ENCODE measurements at regions not wholly inside any gene's neighbourhood (a gene's known extent, or its start where the extent isn't known, plus 50 kb on each side); places are given as distances from the start of the nearest gene placed in this dataset.

DNA sequence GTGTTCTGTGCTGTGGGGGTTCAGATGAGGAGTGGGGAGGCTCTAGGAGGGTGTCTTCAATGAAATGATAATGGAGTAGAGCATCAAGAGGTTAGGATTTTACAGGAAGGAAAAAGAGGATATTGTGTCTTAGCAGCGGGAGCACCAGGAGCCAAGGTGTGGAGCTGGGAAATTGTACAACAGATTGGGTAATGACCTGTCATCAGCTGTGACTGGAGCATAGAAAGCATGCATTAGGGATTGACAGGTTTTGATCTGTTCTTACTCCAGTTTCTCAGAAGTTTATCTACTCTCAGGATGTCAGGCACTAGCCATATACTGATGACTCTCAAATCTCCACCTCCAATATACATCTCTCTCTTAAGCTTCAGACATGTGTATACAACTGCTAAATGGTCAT, 196.9 kb downstream of the ARHGAP12 start:
- TF ChIP-seq POLR2A (IDR thresholded peaks at IDR 0.05; ENCODE audit: low read depth, low read length) = no peak
- DNase-seq (ENCODE audit: insufficient read length, low spot score) (no peak), FAIRE-seq (no peak)

DNA sequence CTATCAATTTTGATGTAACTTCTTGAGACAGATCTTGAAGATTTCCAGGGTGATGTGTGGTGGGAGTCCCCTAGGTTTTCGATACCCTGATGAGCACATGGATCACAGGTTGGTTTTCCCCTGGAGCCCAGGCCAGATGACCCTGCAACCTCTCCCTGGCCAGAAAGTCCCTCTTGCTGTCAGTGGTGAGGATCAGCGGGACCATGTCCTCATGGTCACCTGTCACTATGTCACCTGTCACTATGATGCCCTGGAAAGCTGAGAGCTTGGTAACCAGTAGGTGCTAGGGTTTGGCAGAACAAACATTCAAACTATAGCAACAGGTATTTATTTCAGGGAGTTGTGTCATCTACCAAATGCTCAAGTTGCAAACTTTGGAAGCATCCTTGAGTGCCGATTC, 197.9 kb downstream of the ARHGAP12 start:
- DNase-seq (ENCODE audit: insufficient read length, low spot score) = no peak
- FAIRE-seq = no peak
- TF ChIP-seq POLR2A (IDR thresholded peaks at IDR 0.05; ENCODE audit: low read depth, low read length) = no peak

DNA sequence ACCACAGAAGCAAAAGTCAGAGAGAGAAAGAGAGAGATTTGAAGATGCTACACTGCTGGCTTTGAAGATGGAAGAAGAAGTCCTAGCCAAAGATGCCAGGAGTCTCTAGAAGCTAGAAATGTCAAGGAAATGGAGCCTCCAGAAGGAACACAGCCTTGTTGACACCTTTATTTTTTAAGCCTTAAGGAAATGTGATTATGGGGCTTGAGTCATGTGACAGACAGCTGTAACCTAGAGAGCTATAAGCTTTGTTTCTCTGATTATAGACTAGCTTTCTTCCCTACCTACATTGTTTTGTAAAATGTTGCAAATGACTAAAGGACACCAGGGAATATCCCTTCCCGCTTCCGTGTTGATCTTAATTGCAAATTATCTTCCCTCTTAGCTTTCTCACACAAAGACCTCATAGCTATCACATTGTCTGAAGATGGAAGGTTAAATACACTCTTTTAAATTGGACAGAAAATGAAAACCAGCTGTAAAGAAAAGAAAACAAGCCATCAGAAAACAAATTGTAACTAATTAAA, 199.9 kb downstream of the ARHGAP12 start:
- DNase-seq (ENCODE audit: insufficient read length, low spot score) = no peak
- no peak for TF ChIP-seq POLR2A (IDR thresholded peaks at IDR 0.05; ENCODE audit: low read depth, low read length)
- FAIRE-seq = no peak

DNA sequence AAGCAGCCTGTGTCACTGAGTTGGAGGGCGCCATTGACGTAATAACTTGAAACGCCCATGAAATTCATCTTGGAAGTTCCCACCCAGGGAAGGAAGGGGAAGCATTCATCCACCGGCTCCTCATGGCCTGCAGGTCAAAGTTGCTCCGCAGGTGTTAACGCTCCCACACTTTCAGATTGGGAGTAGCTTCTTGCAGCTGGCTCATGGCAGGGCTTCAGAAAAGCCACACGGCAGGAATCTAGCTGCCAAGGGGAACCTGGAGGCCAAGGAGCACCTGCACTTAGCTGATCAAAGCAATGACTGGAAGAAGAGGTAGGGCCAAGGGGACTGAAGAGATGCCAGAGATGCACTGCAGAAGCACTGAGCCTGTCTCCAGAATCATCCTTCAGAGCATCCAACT, 203.2 kb downstream of the ARHGAP12 start:
- DNase-seq (ENCODE audit: insufficient read length, low spot score) (no peak), FAIRE-seq (no peak)
- no peak for TF ChIP-seq POLR2A (IDR thresholded peaks at IDR 0.05; ENCODE audit: low read depth, low read length)

DNA sequence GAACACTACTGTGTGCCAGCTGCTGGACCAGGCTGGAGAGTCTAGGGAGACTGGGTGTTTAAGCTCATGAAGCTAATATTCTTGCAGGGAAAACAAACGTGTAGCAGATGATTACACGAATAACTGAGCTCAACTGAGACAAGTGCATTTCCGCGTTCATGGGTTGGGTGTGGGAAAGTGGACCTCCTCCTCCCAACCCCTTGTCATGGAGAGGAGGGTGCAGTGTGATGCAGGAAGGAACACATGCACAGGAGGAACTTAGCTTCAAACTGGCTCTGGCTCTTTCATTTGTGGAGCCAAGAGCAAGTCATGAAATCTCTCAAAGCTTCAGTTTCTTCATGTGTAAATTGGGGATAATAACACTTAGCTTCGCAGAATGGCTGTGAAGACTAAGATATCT, 204.3 kb downstream of the ARHGAP12 start:
- DNase-seq (ENCODE audit: insufficient read length, low spot score) = no peak
- no peak for FAIRE-seq
- TF ChIP-seq POLR2A (IDR thresholded peaks at IDR 0.05; ENCODE audit: low read depth, low read length) = no peak

DNA sequence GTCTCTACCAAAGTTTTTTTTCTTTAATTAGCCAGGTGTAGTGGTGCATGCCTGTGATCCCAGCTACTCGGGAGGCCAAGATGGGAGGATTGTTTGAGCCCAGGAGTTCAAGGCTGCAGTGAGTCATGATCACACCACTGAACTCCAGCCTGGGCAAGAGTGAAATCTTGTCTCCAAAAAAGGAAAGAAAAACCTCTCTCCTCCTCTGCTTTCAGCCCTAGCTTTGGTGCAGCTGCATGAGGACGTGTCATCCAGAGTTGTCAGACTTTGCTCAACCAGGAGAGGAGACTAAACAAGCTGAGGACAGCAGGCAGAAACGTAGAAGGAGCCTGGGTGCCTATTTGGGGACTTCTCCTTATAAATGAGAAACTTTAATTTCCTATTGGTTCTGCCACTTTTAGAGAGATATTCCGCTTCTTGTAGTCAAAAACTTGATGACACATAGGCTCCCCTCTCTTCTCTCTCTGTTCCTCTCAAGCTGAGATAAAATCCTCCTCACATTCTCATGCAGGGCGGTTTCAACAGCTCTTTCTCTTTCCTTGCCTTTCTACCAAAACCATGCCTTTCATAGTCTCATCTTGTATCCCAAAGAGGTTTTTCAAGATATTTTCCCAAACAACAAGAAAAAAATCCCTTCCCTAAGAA, 205.4 kb downstream of the ARHGAP12 start:
- FAIRE-seq (no peak), DNase-seq (ENCODE audit: insufficient read length, low spot score) (no peak)

DNA sequence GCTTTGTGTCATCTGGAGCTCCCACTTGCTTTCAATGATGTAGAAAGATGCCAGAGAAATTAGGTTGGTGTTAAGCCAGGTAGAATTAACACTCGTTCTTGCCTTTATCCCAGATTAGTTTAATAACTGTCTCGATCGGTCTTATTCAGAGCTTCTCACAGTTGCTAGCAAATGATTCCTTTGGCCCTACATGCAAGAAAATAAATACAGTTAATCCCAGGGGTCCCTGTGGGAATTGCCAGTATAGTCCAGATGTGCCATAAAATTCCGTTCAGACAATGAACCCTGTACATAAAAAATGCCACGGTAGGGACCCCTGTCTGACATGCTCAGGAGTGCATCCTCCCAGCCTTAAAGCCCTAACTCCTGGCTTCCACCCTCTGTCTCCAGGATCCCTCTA, 207.5 kb downstream of the ARHGAP12 start:
- no peak for TF ChIP-seq POLR2A (IDR thresholded peaks at IDR 0.05; ENCODE audit: low read depth, low read length)
- FAIRE-seq (no peak), DNase-seq (ENCODE audit: insufficient read length, low spot score) (no peak)

More for the DNA sequence above, 205.4 kb downstream of the ARHGAP12 start:
- TF ChIP-seq POLR2A (IDR thresholded peaks at IDR 0.05; ENCODE audit: low read depth, low read length) = no peak

DNA sequence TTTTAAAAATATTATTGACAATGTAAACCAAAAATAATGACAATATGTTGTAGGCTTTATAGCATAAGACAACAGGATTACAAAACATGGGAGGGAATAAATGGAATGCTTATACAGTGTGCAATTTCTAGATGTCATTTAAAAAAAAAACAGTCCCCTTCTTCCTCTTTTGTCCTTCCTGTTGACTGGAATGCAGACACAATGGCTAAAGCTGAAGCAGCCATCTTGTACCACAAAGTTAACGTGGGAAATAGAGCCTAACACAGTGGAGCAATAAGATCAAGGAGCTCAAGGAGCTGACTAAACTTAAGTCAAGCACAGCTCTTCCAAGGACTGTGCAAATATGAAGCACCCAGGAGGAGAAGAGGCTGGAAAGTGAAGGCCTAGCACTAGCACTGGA, 208.1 kb downstream of the ARHGAP12 start:
- no peak for TF ChIP-seq POLR2A (IDR thresholded peaks at IDR 0.05; ENCODE audit: low read depth, low read length)
- no peak for FAIRE-seq
- no peak for DNase-seq (ENCODE audit: insufficient read length, low spot score)

DNA sequence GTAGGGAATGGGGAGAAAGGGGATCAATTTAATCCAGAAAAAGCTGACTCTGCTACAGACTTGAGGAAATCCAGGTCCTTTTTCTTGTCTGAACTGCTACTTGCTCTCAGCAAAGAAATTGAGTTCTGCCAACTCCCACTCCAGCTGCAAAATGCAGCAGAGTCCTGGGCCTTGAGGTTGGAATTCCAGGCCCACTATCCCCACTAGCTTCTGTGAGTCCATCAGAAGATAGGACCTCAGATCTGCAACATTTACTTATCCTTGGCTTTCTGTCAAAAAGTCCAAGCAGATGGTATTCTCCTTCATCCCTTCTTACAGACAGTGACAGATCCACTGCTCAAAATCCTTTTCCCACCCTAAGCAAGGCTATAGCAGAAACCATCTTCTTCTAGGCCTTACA, 219.2 kb downstream of the ARHGAP12 start:
- FAIRE-seq = no peak
- DNase-seq (ENCODE audit: insufficient read length, low spot score) = no peak
- TF ChIP-seq POLR2A (IDR thresholded peaks at IDR 0.05; ENCODE audit: low read depth, low read length) = no peak

DNA sequence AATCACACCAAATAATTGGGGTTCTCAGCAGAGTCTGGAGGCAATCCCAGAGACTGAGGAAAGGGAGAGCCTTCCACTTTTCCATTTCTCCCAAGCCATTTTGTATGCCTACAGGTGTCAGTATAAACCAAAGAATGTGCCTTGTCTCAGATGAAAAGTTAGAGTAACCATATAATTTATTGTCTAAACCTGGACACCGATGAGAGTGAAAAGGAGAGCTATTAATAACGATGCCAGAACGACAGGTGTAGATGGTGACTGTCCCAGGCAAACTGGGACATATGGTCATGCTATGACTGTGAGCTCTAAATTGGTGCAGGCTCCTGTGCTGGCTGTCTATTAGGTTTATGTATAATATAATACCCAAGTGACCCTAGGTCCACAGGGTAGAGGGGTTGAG, 219.6 kb downstream of the ARHGAP12 start:
- FAIRE-seq (no peak), DNase-seq (ENCODE audit: insufficient read length, low spot score) (no peak)
- no peak for TF ChIP-seq POLR2A (IDR thresholded peaks at IDR 0.05; ENCODE audit: low read depth, low read length)

DNA sequence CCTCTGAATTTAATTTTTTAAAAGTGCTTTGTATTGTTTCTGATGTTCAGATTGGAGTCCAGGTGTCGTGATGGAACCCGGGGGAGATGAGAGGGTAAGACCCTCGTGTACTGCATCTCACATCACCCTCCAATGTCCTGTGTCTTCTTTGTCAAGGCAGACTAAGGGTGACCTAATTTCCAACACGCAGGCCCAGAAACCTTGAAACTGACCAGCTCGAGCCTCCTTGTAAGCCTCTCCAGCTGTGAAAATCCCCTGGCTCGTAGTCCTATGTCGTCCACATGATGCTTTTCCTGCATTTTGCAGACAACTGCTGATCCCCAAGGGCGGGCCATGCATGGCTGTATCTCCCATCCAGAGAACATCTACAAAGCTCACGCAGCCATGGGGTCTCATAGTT, 220.2 kb downstream of the ARHGAP12 start:
- FAIRE-seq = no peak
- no peak for TF ChIP-seq POLR2A (IDR thresholded peaks at IDR 0.05; ENCODE audit: low read depth, low read length)

DNA sequence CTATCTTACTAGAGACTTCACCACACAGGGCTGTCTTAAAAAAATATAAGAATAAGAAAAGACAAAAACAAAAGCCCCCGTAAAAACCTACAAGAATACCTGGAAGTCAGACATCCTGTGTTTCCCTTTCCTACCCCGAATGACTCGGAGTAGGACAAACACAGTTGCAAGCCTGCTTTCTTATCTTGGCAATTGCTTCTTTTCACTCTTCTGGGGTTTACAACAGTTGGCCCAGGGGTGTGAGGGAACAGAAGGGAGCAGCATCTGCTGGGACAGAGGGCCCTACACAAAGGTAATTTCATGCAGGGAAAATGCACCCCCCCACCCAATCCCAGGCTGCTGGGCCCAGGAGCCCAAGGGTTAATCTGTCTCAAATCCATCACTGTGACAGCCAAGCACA, 220.6 kb downstream of the ARHGAP12 start:
- no peak for FAIRE-seq
- no peak for TF ChIP-seq POLR2A (IDR thresholded peaks at IDR 0.05; ENCODE audit: low read depth, low read length)
- no peak for DNase-seq (ENCODE audit: insufficient read length, low spot score)

More for the DNA sequence above, 220.2 kb downstream of the ARHGAP12 start:
- DNase-seq (ENCODE audit: insufficient read length, low spot score) = no peak

DNA sequence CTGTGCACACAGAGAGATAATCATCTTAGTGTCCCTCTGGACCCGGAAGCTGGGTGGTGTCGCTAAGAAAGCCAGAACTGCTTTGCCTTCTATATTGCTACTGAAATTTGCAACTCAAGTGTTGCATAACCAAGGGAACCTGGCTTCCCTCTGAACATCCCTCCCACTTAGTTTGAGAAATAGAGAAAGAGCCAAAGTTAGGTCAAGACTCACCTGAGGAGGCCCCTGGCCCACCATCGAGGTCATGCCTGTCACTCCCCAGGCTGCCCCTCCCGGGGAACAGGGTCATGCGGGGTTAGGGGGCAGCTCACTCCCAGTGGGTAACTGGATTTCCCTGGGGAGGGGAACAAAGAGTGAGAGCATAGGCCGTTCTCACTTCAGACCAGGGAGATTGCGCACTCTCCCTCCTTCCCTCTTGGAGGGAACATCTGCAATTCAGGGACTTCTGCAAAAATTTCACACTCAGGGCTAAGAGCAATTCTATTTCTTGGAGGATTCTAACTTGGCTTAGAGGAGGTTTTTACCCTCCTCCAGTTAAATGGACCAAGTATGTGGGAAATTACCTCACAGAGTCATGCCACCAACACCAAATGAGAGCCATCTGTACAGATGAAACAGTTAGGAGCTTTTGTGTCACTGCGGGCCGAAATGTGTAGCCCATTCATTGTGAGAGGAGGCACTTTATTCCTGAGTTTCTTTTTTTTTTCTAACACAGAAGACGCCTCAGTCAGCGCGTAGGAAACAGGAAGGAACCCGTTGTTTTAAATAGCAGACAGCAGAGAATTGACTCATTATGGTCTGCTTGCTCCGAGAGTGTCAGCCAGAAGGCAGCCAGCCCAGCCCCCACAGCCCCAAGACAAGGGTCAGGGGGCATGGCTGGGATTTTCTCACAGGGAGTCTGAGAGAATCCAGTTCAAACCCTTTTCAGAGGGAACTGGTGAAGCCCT, 221.3 kb downstream of the ARHGAP12 start:
- DNase-seq (ENCODE audit: insufficient read length, low spot score) (peak; percentile 30), FAIRE-seq (peak; percentile 6)
- TF ChIP-seq POLR2A (IDR thresholded peaks at IDR 0.05; ENCODE audit: low read depth, low read length) = no peak

DNA sequence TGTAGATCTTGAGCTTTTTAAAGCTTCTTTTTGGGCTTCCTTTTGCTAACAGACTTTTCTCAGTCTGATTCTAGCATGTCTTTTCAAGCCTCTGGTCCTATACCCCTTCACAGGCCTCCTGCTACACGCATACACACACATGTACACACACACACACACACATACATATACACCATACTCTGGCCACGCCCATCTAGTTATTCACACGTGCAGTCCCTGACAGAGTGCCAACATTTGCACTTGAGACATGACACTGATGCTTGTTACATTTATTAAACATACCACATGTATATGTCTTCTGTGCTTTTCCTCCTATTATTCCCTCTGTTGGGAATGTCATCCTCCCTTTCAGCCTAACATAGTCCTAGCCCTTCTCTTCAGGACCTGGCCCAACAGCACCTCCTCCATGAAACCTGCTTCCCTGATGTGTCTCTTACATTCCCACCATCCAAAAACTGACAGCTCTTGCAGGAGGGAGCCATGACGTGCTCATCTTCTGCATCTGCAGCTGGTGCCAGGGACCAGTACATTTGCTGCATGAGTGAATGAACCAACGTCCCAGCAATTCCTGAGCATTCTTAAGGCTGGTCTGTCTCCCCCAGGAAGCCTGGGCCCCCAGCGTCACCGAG, 222.1 kb downstream of the ARHGAP12 start:
- TF ChIP-seq POLR2A (IDR thresholded peaks at IDR 0.05; ENCODE audit: low read depth, low read length) = no peak
- DNase-seq (ENCODE audit: insufficient read length, low spot score) = no peak
- FAIRE-seq = no peak
